Frontal cortex (tissue), 3 donors: ENCODE measurements at regions not wholly inside any gene's neighbourhood (a gene's known extent, or its start where the extent isn't known, plus 50 kb on each side); places are given as distances from the start of the nearest gene placed in this dataset.
"Not testable (repeated sequence)": the region's sequence is repeated elsewhere in the genome, so short reads cannot be mapped to it uniquely, and the experiment has no call there.

Source experiments
- DNase-seq, 2 donors: peaks; one replicate each; pipeline ENCODE4 v3.0.0; 2012; ENCODE audit warnings: low spot score in 2 of 2
- FAIRE-seq: peaks from 2 replicates; lab custom pipeline; 2012; peaks lifted over from hg19 to GRCh38; lab: Jason Lieb, UNC
- donor health status: control.
- donor health status: control.
- donor health status: control.

GRCh38 chr6:92126088-92126487 lies 1293.3 kb downstream of the EPHA7 start:
- no peak for DNase-seq

GRCh38 chr6:92125681-92126080 lies 1293.7 kb downstream of the EPHA7 start:
- FAIRE-seq (no peak), DNase-seq (no peak)

More at GRCh38 chr6:92126088-92126487, 1293.3 kb downstream of the EPHA7 start:
- no peak for FAIRE-seq

- FAIRE-seq (no peak), DNase-seq (no peak)
Observed at GRCh38 chr6:92124200-92124651, 1295.1 kb downstream of the EPHA7 start.

- FAIRE-seq (no peak), DNase-seq (no peak)
Observed at GRCh38 chr6:92122746-92123145, 1296.6 kb downstream of the EPHA7 start.

- FAIRE-seq = no peak
- no peak for DNase-seq
Observed at GRCh38 chr6:92121228-92121627, 1298.1 kb downstream of the EPHA7 start.

- FAIRE-seq (no peak), DNase-seq (no peak)
Observed at GRCh38 chr6:92117800-92118199, 1301.6 kb downstream of the EPHA7 start.

GRCh38 chr6:92114797-92115196 lies 1304.6 kb downstream of the EPHA7 start:
- FAIRE-seq = no peak

GRCh38 chr6:92114091-92114675 lies 1305.2 kb downstream of the EPHA7 start:
- FAIRE-seq (no peak), DNase-seq (no peak)

More at GRCh38 chr6:92114797-92115196, 1304.6 kb downstream of the EPHA7 start:
- no peak for DNase-seq

GRCh38 chr6:92111386-92111785 lies 1308.0 kb downstream of the EPHA7 start:
- DNase-seq = no peak
- FAIRE-seq = no peak

- FAIRE-seq (no peak), DNase-seq (no peak)
Observed at GRCh38 chr6:92110403-92110802, 1309.0 kb downstream of the EPHA7 start.

- no peak for DNase-seq
- no peak for FAIRE-seq
Observed at GRCh38 chr6:92109956-92110355, 1309.4 kb downstream of the EPHA7 start.

GRCh38 chr6:92109256-92109655 lies 1310.1 kb downstream of the EPHA7 start:
- DNase-seq (no peak), FAIRE-seq (no peak)

GRCh38 chr6:92086750-92087149 lies 1332.6 kb downstream of the EPHA7 start:
- DNase-seq (no peak), FAIRE-seq (no peak)

- not testable (repeated sequence) for FAIRE-seq, DNase-seq
Observed at GRCh38 chr6:92083914-92084313, 1335.4 kb downstream of the EPHA7 start.

GRCh38 chr6:92072387-92072786 lies 1347.0 kb downstream of the EPHA7 start:
- no peak for FAIRE-seq
- no peak for DNase-seq

- FAIRE-seq (no peak), DNase-seq (no peak)
Observed at GRCh38 chr6:92069781-92070180, 1349.6 kb downstream of the EPHA7 start.

GRCh38 chr6:92052513-92052912 lies 1366.8 kb downstream of the EPHA7 start:
- DNase-seq (no peak), FAIRE-seq (no peak)

GRCh38 chr6:92050216-92050615 lies 1369.1 kb downstream of the EPHA7 start:
- DNase-seq = no peak
- no peak for FAIRE-seq

- no peak for FAIRE-seq
- DNase-seq = no peak
Observed at GRCh38 chr6:92047860-92048259, 1371.5 kb downstream of the EPHA7 start.

- no peak for FAIRE-seq
- DNase-seq = no peak
Observed at GRCh38 chr6:92047152-92047850, 1372.1 kb downstream of the EPHA7 start.

GRCh38 chr6:92044312-92044711 lies 1375.0 kb downstream of the EPHA7 start:
- DNase-seq (no peak), FAIRE-seq (no peak)

- FAIRE-seq (no peak), DNase-seq (no peak)
Observed at GRCh38 chr6:92043777-92044176, 1375.6 kb downstream of the EPHA7 start.
